GM18870 (cell line): ENCODE measurements at regions not wholly inside any gene's neighbourhood (a gene's known extent, or its start where the extent isn't known, plus 50 kb on each side); places are given as distances from the start of the nearest gene placed in this dataset.
"Not testable (repeated sequence)": the region's sequence is repeated elsewhere in the genome, so short reads cannot be mapped to it uniquely, and the experiment has no call there.

Source experiments
- ATAC-seq: cut with Tn5 transposase; IDR thresholded peaks from one replicate; pipeline ENCODE4 v1.9.1; 2021; ENCODE audit warnings: moderate library complexity; ENCODE audit not compliant: unreplicated experiment

GRCh38 chr5:83889971-83890745, 169.5 kb upstream of the HAPLN1 start:
- no peak for ATAC-seq

GRCh38 chr5:83877911-83878706, 157.5 kb upstream of the HAPLN1 start:
- no peak for ATAC-seq

GRCh38 chr5:83871533-83872395, 151.1 kb upstream of the HAPLN1 start:
- no peak for ATAC-seq

GRCh38 chr5:83866181-83866580, 145.5 kb upstream of the HAPLN1 start:
- no peak for ATAC-seq

GRCh38 chr5:83865579-83865978, 144.9 kb upstream of the HAPLN1 start:
- no peak for ATAC-seq

- peak; percentile 54 for ATAC-seq
Observed at GRCh38 chr5:83864652-83865051, 144.0 kb upstream of the HAPLN1 start.

- no peak for ATAC-seq
Observed at GRCh38 chr5:83857341-83857740, 136.7 kb upstream of the HAPLN1 start.

- no peak for ATAC-seq
Observed at GRCh38 chr5:83856881-83857280, 136.2 kb upstream of the HAPLN1 start.

- not testable (repeated sequence) for ATAC-seq
Observed at GRCh38 chr5:83850412-83850811, 129.8 kb upstream of the HAPLN1 start.

- ATAC-seq = no peak
Observed at GRCh38 chr5:83848941-83849340, 128.3 kb upstream of the HAPLN1 start.

GRCh38 chr5:83846624-83847350, 126.1 kb upstream of the HAPLN1 start:
- ATAC-seq = no peak

- ATAC-seq = peak; percentile 100
Observed at GRCh38 chr5:83844449-83845068, 123.9 kb upstream of the HAPLN1 start.

- ATAC-seq = no peak
Observed at GRCh38 chr5:83839788-83840187, 119.1 kb upstream of the HAPLN1 start.

- ATAC-seq = no peak
Observed at GRCh38 chr5:83839256-83839655, 118.6 kb upstream of the HAPLN1 start.

- no peak for ATAC-seq
Observed at GRCh38 chr5:83837265-83837907, 116.7 kb upstream of the HAPLN1 start.

- ATAC-seq = no peak
Observed at GRCh38 chr5:83834306-83834705, 113.7 kb upstream of the HAPLN1 start.

- no peak for ATAC-seq
Observed at GRCh38 chr5:83831834-83832233, 111.2 kb upstream of the HAPLN1 start.

GRCh38 chr5:83827111-83827557, 106.5 kb upstream of the HAPLN1 start:
- no peak for ATAC-seq

- ATAC-seq = peak; percentile 80
Observed at GRCh38 chr5:83817591-83817990, 96.9 kb upstream of the HAPLN1 start.

- ATAC-seq = no peak
Observed at GRCh38 chr5:83815661-83816060, 95.0 kb upstream of the HAPLN1 start.
